Upper lobe of left lung (tissue), 6 donors: ENCODE measurements at regions not wholly inside any gene's neighbourhood (a gene's known extent, or its start where the extent isn't known, plus 50 kb on each side); places are given as distances from the start of the nearest gene placed in this dataset.

ENCODE experiments used
- ATAC-seq, 2 donors: fragments of 200-7000 bp; cut with Tn5 transposase; one replicate each; pipeline ENCODE4 v1.9.1; 2022; ENCODE audit warnings: mild to moderate bottlenecking in 2 of 2, moderate library complexity in 2 of 2; ENCODE audit not compliant: low FRiP score in 2 of 2
- DNase-seq, 2 donors: peaks; one replicate each; pipeline ENCODE4 v3.0.0-alpha.2; 2019 to 2020
- H3K27ac ChIP-seq, 4 donors: fragments of 200-600 bp; sonication (generic); one replicate each; pipeline ENCODE4 v1.5.1; 2016 to 2019
- H3K27me3 ChIP-seq, 4 donors: fragments of 200-600 bp; sonication (generic); one replicate each; pipeline ENCODE4 v1.5.1; 2017 to 2019
- H3K36me3 ChIP-seq, 4 donors: fragments of 200-600 bp; sonication (generic); one replicate each; pipeline ENCODE4 v1.5.1; 2016 to 2019
- H3K4me1 ChIP-seq, 4 donors: fragments of 200-600 bp; sonication (generic); one replicate each; pipeline ENCODE4 v1.5.1; 2018 to 2019
- H3K4me3 ChIP-seq, 4 donors: fragments of 200-600 bp; sonication (generic); one replicate each; pipeline ENCODE4 v1.5.1; 2017 to 2019; ENCODE audit warnings: mild to moderate bottlenecking in 2 of 4, moderate library complexity in 1 of 4
- H3K9me3 ChIP-seq, 4 donors: fragments of 200-600 bp; sonication (generic); one replicate each; pipeline ENCODE4 v1.5.1; 2018 to 2019
- EP300 ChIP-seq, 4 donors: sonication (generic); formaldehyde crosslinking; IDR thresholded peaks; one replicate each; pipeline ENCODE4 v1.5.1; 2017; ENCODE audit warnings: antibody characterized with exemption in 4 of 4, control low read depth in 2 of 4
- POLR2A ChIP-seq, 4 donors: fragments of 450-650 bp; IDR thresholded peaks; one replicate each; pipeline ENCODE4 v1.5.1; 2016 to 2017; ENCODE audit warnings: antibody characterized with exemption in 4 of 4, mild to moderate bottlenecking in 2 of 4
- POLR2AphosphoS5 ChIP-seq, 2 donors: sonication (generic); formaldehyde crosslinking; IDR thresholded peaks; one replicate each; pipeline ENCODE4 v1.5.1; 2017; ENCODE audit warnings: antibody characterized with exemption in 2 of 2
- WGBS, 2 donors: methylation state at CpG; one replicate each; pipeline ENCODE4 v1.1.5; 2017 to 2018; 5-methylcytosine and 5-hydroxymethylcytosine counted together
- TF ChIP-seq, protein P1 (sequence below), 6 experiments: fragments of 450-650 bp in 4 of 6; fragments of 200-600 bp in 2 of 6; sonication (generic) in 2 of 6; IDR thresholded peaks; one replicate each; pipeline ENCODE4 v1.5.1; 2016 to 2019; ENCODE audit warnings: antibody characterized with exemption in 6 of 6
- donor health status: DM: no; HTN: no; CAD: no; lungs with moderate emphysema.
- donor health status: DM: no; HTN: yes; CAD: no; lungs with severe emphysema.

GRCh38 chr13:97120976-97121375 is 101.2 kb upstream of the MBNL2 start:
- Histone ChIP-seq H3K27me3 (no peaks in the 10 kb centered on the region), H3K4me3 (no peak overlapping the region), H3K4me1 (peaks cover 38 to 54% (median 47%) of the 10 kb centered on the region in 4 donors), H3K9me3 (no peaks in the 10 kb centered on the region), H3K36me3 (no peaks in the 10 kb centered on the region), H3K27ac (no peak overlapping the region)
- 100% methylated on average over 1 of the region's 1 CpG for WGBS, 2 donors
- TF ChIP-seq, protein P1, sequence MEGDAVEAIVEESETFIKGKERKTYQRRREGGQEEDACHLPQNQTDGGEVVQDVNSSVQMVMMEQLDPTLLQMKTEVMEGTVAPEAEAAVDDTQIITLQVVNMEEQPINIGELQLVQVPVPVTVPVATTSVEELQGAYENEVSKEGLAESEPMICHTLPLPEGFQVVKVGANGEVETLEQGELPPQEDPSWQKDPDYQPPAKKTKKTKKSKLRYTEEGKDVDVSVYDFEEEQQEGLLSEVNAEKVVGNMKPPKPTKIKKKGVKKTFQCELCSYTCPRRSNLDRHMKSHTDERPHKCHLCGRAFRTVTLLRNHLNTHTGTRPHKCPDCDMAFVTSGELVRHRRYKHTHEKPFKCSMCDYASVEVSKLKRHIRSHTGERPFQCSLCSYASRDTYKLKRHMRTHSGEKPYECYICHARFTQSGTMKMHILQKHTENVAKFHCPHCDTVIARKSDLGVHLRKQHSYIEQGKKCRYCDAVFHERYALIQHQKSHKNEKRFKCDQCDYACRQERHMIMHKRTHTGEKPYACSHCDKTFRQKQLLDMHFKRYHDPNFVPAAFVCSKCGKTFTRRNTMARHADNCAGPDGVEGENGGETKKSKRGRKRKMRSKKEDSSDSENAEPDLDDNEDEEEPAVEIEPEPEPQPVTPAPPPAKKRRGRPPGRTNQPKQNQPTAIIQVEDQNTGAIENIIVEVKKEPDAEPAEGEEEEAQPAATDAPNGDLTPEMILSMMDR (IDR thresholded peaks at IDR 0.05), result no peak
- TF ChIP-seq POLR2AphosphoS5 (IDR thresholded peaks at IDR 0.05), result no peak
- no peak for TF ChIP-seq POLR2A (IDR thresholded peaks at IDR 0.05)
- no peak for TF ChIP-seq EP300 (IDR thresholded peaks at IDR 0.05)
- DNase-seq, result no peak
- ATAC-seq, result no peak

DNA sequence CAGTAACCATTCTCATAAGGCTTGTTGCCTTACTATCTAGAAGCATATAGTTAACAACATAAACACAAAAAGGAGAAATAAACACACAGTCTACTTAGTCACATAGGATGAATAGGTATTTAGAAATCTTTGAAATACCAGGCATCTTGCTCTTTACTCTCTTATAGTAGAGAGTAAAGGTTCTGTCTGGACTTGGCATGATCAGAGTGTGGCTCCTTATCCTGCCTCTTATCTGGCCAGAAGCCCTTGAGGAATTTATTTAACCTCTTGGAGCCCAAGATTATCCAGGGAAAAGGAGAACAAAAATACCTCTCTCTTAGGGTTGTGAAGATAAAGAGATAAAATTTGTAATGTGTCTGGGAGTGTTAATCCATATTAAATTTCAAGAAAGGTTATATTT is 100.2 kb upstream of the MBNL2 start:
- DNase-seq (no peak), ATAC-seq (no peak)
- Histone ChIP-seq H3K4me1 (peaks cover 33 to 50% (median 44%) of the 10 kb centered on the region in 4 donors), H3K36me3 (no peaks in the 10 kb centered on the region), H3K27ac (no peak overlapping the region), H3K9me3 (no peaks in the 10 kb centered on the region), H3K4me3 (no peak overlapping the region), H3K27me3 (no peaks in the 10 kb centered on the region)
- TF ChIP-seq EP300 (IDR thresholded peaks at IDR 0.05) (no peak), POLR2A (IDR thresholded peaks at IDR 0.05) (no peak), POLR2AphosphoS5 (IDR thresholded peaks at IDR 0.05) (no peak)
- TF ChIP-seq, protein P1 (IDR thresholded peaks at IDR 0.05), result no peak

DNA sequence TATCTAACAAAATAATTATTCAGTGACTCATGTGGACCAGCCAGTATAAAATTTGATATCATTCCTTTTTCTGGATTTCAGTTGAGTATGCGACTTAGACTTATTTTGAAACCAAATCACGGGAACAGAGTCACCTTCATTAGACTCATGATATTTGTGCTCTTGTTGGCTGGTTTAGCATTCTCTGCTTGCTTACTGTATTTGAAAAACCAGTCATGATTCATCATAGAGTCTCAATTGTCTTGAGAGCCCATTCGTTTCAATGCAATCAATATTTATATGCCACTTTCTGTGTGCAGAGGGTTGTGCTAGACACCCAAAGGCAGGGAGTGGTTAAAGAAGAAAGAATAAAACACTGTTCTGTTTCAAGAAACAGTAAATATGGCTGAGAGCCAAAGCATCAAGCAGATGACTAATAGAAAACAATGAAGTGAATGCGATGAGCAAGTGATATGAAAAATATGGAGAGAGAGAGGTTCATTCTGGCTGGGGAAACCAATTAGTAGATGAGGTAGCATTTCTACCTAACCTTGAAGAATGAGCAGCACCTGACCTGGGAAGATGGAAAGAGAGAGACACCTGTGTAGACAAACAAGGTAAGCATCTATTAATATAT is 99.6 kb upstream of the MBNL2 start:
- DNase-seq (no peak), ATAC-seq (no peak)
- Histone ChIP-seq H3K4me3 (no peak overlapping the region), H3K4me1 (peaks cover 30 to 46% (median 38%) of the 10 kb centered on the region in 4 donors), H3K9me3 (no peaks in the 10 kb centered on the region), H3K36me3 (no peaks in the 10 kb centered on the region), H3K27me3 (no peaks in the 10 kb centered on the region), H3K27ac (no peak overlapping the region)
- TF ChIP-seq POLR2A (IDR thresholded peaks at IDR 0.05) (no peak), EP300 (IDR thresholded peaks at IDR 0.05) (no peak), POLR2AphosphoS5 (IDR thresholded peaks at IDR 0.05) (no peak)
- TF ChIP-seq, protein P1 (IDR thresholded peaks at IDR 0.05), result no peak
- WGBS, 2 donors, result 46 to 50% methylated on average over 4 of the region's 4 CpGs

GRCh38 chr13:97124206-97124605 is 97.9 kb upstream of the MBNL2 start:
- no peaks in the 10 kb centered on the region for H3K9me3 ChIP-seq
- H3K27me3 ChIP-seq, result no peaks in the 10 kb centered on the region
- peaks cover 30 to 46% (median 36%) of the 10 kb centered on the region in 4 donors for H3K4me1 ChIP-seq
- DNase-seq (no peak), ATAC-seq (no peak)
- H3K27ac ChIP-seq, result peak overlapping the region in 3 of 4 donors; percentile 54 to 78 (median 71)
- TF ChIP-seq EP300 (IDR thresholded peaks at IDR 0.05) (no peak), POLR2AphosphoS5 (IDR thresholded peaks at IDR 0.05) (no peak), POLR2A (IDR thresholded peaks at IDR 0.05) (no peak)
- TF ChIP-seq, protein P1 (IDR thresholded peaks at IDR 0.05), result no peak
- 83 to 94% methylated on average over 4 of the region's 4 CpGs for WGBS, 2 donors
- no peak overlapping the region for H3K4me3 ChIP-seq
- H3K36me3 ChIP-seq, result no peaks in the 10 kb centered on the region
